ENCODE measurements at regions not wholly inside any gene's neighbourhood (a gene's known extent, or its start where the extent isn't known, plus 50 kb on each side); places are given as distances from the start of the nearest gene placed in this dataset.
A peak's percentile ranks its signal among the peaks of the same experiment; 100 is the strongest.

DNA sequence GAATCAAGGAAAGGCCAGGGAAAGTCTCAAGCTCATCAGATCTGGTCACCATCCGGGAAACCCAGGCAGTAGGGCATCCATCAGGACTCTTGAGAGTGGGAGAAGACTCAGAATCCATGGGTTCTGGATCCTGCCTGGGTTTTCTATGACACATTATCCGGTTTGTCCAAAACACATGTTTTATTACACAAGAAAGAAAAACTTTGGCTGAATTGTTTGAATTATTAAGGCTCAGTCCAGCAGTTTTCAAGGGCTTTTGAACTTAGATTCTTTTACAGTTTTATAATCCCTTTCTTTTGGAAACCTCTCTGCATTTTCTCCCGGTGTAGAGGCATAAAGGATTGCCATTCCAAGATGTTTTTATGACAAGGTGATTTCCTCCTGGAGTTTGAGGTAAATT lies 528.5 kb upstream of the MGMT start:
- WGBS, 2 donors, result 48 to 60% methylated on average over 3 of the region's 3 CpGs
- no peaks in the 10 kb centered on the region for H3K27me3 ChIP-seq
- H3K27ac ChIP-seq, result peak overlapping the region in 1 of 4 donors; percentile 34
- H3K4me1 ChIP-seq, result no peaks in the 10 kb centered on the region
- peaks cover 0 to 3% (median 0%) of the 10 kb centered on the region in 3 donors for H3K9me3 ChIP-seq
- H3K36me3 ChIP-seq, result no peaks in the 10 kb centered on the region
- TF ChIP-seq, protein P1, sequence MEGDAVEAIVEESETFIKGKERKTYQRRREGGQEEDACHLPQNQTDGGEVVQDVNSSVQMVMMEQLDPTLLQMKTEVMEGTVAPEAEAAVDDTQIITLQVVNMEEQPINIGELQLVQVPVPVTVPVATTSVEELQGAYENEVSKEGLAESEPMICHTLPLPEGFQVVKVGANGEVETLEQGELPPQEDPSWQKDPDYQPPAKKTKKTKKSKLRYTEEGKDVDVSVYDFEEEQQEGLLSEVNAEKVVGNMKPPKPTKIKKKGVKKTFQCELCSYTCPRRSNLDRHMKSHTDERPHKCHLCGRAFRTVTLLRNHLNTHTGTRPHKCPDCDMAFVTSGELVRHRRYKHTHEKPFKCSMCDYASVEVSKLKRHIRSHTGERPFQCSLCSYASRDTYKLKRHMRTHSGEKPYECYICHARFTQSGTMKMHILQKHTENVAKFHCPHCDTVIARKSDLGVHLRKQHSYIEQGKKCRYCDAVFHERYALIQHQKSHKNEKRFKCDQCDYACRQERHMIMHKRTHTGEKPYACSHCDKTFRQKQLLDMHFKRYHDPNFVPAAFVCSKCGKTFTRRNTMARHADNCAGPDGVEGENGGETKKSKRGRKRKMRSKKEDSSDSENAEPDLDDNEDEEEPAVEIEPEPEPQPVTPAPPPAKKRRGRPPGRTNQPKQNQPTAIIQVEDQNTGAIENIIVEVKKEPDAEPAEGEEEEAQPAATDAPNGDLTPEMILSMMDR (IDR thresholded peaks at IDR 0.05), result no peak
- TF ChIP-seq POLR2A (IDR thresholded peaks at IDR 0.05), result no peak
- no peak for DNase-seq
- intact Hi-C loops (cut with DNase I), result no loop called here
- no peak overlapping the region for H3K4me3 ChIP-seq

DNA sequence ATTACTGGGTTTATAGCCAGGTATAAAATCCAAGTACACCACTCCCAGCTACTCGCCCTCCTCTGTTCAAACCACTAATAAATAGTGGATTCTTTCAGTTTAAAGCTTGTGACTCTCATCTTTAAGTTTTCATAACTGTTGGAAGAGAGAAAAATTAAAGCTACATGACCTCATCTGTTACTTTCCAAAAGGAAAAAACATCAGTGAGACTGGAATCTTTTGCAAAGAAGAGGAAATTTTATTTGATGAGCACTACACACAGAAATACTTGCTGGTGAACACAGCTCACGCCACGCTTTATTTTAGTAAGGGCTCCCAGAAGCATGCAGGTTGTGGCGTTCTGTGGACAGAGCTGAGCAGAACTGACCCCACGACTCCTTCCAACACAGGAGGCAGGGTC lies 527.0 kb upstream of the MGMT start:
- Histone ChIP-seq H3K27ac (no peak overlapping the region), H3K4me3 (no peak overlapping the region), H3K27me3 (no peaks in the 10 kb centered on the region), H3K36me3 (no peaks in the 10 kb centered on the region), H3K4me1 (no peaks in the 10 kb centered on the region), H3K9me3 (peaks cover 0 to 8% (median 4%) of the 10 kb centered on the region in 3 donors)
- DNase-seq, result no peak
- TF ChIP-seq, protein P1 (IDR thresholded peaks at IDR 0.05), result no peak
- TF ChIP-seq POLR2A (IDR thresholded peaks at IDR 0.05), result no peak
- WGBS, 2 donors, result 68 to 82% methylated on average over 5 of the region's 5 CpGs
- intact Hi-C loops (cut with DNase I), result no loop called here

DNA sequence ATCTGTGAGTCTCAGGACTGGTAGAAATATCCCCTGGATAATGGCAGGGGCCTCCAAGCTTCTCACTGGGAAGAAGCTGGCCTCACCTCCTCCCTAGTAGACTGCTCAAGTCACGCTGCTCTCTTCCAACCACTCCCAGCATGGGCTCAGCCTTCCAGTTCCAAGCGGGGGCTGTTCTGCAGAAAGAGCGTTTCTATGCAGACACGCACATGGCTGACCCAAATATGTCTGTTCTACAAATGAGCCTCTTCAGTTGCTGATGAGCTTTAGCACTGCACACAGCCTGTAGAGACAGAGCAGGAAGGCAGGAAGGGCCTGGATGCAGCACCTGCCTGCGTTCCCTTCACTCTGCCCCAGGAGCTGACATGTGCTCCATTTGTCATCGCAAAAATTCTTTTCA lies 523.9 kb upstream of the MGMT start:
- H3K4me3 ChIP-seq, result no peak overlapping the region
- peaks cover 0 to 13% (median 9%) of the 10 kb centered on the region in 3 donors for H3K9me3 ChIP-seq
- TF ChIP-seq, protein P1 (IDR thresholded peaks at IDR 0.05), result no peak
- TF ChIP-seq POLR2A (IDR thresholded peaks at IDR 0.05), result no peak
- 62 to 81% methylated on average over 6 of the region's 6 CpGs for WGBS, 2 donors
- H3K4me1 ChIP-seq, result no peaks in the 10 kb centered on the region
- H3K27me3 ChIP-seq, result no peaks in the 10 kb centered on the region
- DNase-seq, result no peak
- intact Hi-C loops (cut with DNase I), result no loop called here
- H3K27ac ChIP-seq, result no peak overlapping the region
- no peaks in the 10 kb centered on the region for H3K36me3 ChIP-seq

DNA sequence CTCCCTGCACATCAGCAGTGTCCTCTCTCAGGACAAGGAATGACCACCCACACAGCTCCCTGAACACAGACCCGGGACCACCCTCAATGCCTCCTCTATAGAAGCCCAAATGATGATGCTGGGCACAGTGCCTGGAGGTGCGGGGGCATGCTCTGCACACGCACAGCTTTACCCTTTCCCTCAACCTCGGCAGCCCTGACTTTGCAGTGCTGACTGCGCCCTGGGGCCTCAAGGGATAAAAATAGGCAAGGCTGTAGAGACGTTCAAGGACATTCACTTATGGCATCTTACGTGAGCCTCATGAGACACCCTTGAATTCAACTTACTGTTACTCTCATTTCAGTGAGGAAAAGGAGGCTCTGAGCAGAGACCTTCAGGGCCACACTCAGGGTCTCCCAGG lies 521.6 kb upstream of the MGMT start:
- Histone ChIP-seq H3K36me3 (no peaks in the 10 kb centered on the region), H3K27ac (no peak overlapping the region), H3K4me3 (no peak overlapping the region), H3K4me1 (no peaks in the 10 kb centered on the region), H3K9me3 (peaks cover 0 to 14% (median 13%) of the 10 kb centered on the region in 3 donors), H3K27me3 (no peaks in the 10 kb centered on the region)
- no peak for TF ChIP-seq POLR2A (IDR thresholded peaks at IDR 0.05)
- TF ChIP-seq, protein P1 (IDR thresholded peaks at IDR 0.05), result no peak
- WGBS, 2 donors, result 58 to 79% methylated on average over 7 of the region's 7 CpGs
- intact Hi-C loops (cut with DNase I), result no loop called here
- no peak for DNase-seq

DNA sequence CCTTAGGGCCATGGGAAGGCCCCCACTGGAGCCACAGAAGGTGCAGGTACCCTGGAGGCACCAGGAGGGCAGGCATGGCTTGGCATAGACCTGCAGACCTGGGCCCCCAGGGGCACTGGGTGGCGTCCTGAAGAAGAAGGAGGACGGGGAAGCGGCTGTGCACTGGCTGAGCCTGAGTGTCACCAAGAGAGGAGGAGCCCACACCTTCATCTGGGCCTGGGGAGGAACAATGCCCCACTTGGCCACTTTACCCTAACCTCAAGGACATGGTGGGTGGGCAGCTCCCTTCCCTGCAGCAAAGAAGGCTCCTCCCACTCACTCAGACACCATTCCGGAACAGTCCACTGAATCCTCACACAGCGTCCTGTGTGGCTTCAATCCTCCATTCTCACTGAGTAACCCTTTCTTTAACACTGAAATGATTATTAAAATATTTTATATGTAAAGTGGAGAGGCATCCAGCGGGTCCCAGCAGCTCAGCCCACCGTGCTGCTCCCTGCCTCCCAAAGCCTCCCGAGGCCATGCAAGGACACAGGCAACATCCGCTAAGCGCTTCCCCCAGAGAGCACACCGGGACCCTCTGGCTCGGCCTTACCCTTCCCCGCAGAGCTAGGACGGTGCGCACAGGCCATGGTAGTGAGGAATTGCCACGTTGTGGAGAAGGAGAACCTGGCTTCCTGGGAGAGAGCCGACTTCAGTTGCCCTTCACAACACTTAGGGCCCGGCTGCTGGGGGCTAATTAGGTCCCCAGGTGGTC lies 516.7 kb upstream of the MGMT start:
- Histone ChIP-seq H3K4me3 (no peak overlapping the region), H3K27me3 (no peaks in the 10 kb centered on the region), H3K4me1 (no peaks in the 10 kb centered on the region), H3K27ac (no peak overlapping the region), H3K36me3 (no peaks in the 10 kb centered on the region), H3K9me3 (peaks cover 0 to 7% (median 5%) of the 10 kb centered on the region in 3 donors)
- DNase-seq, result no peak
- TF ChIP-seq POLR2A (IDR thresholded peaks at IDR 0.05), result no peak
- TF ChIP-seq, protein P1 (IDR thresholded peaks at IDR 0.05), result no peak
- 75 to 84% methylated on average over 10 to 12 of the region's 18 CpGs for WGBS, 2 donors
- intact Hi-C loops (cut with DNase I), result no loop called here
